Inferior parietal cortex (tissue), 1 donor: ENCODE measurements at regions not wholly inside any gene's neighbourhood (a gene's known extent, or its start where the extent isn't known, plus 50 kb on each side); places are given as distances from the start of the nearest gene placed in this dataset.
"Not testable (repeated sequence)": the region's sequence is repeated elsewhere in the genome, so short reads cannot be mapped to it uniquely, and the experiment has no call there.

Experiments
- DNase-seq: peaks from one replicate; pipeline ENCODE4 v3.0.0-alpha.2; 2016; ENCODE audit errors: extremely low spot score

DNA sequence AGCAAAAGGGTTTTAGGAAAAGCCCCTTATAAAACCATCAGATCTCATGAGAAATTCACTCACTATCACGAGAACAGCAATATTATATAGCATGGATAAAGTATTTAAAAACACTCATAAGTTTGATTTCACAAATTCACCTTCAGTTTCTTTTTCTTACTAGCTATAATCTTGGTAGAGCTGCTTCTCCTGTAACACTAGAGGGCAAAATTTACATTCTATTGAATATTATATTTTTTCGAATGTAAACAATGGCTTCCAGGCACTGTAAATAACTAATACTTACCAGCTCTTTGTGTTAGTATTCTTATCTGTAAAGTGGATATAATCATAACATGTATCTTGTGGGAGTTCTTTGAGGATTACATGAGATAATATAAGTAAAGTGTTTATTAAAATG is 259.6 kb downstream of the CCER1 start:
- DNase-seq = no peak

DNA sequence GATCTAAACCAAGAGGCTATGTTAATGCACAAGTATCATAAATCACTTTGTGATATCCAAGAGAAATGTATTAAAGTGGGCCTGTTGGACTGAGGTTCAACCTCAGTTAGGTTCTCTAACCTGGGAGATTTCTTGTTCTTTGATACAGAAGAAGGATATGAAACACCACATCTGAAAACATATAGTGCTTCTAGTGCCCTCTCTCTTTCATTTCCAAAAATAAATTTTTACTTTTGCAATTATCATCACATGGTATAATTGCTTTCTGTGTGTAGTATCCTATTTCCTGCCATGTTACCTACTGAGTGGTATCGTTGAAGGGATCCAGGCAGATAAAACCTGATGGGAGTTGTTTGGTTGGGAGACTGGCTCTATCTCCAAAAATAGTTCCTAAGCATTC is 264.9 kb downstream of the CCER1 start:
- no peak for DNase-seq

DNA sequence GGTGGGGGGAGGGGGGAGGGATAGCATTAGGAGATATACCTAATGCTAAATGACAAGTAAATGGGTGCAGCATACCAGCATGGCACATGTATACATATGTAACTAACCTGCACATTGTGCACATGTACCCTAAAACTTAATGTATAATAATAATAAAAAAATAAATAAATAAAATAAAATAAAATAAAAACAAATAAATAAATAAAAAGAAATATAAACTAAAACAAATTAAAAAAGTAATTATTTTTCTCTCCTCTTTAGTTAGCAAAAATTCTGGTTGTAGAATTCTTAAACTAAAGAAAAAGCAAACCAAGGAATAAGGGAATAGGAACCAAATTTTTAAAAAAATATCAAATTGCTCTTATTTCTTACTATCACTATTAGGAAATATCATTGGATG is 267.3 kb downstream of the CCER1 start:
- DNase-seq = not testable (repeated sequence)

DNA sequence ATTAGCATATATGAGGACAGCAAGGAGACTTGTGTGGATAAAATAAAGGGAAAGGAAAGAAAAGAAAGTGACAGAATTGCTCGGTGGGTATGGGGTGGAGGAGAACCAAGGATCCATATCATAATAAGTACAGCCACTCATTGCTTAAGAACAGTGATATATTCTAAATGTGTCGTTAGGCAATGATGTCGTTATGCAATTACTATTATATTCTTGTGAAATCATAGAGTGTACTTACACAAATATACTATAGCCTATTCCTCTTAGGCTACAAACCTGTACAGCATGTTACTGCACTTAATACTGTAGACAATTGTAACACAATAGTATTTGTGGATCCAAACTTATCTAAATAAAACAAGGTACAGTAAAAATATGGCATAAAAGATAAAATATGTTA is 271.1 kb downstream of the CCER1 start:
- no peak for DNase-seq

DNA sequence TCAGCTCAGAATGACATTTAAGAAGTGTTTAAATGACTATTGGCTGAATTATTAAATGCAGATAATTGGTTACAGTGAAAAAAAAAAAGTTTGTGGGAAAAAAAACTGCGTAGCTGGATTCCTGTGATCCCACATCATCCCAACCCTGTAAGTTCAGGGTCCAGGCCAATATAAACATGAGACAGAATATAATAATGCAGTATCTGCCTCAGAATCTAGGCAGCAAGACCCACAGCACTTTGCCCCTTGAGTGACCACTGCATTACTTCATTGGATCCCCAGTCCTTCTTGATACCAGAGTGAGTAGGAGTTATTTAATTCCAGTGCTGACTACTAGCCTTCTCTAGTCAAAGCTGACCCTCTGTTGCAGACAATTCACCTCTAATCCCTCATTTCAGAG is 272.6 kb downstream of the CCER1 start:
- DNase-seq = no peak

DNA sequence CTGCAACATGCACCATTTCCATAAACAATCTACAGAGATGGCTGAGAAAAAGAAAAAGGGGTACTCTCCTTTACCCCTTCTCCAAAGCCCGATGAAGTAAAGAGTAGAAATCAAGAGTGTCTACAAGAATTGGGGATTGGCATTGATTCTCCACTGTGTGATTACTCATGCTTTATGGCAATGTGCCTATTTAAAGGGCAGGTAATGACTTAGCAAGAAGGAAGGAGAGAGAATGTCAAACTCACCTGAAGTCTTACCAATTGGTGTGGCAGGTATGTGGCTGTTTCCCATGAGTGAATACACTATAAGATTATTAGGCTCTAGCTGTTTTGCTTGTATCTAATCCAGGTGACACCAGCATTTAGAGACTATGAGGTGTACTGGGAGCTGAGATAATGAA is 275.3 kb downstream of the CCER1 start:
- DNase-seq = no peak

DNA sequence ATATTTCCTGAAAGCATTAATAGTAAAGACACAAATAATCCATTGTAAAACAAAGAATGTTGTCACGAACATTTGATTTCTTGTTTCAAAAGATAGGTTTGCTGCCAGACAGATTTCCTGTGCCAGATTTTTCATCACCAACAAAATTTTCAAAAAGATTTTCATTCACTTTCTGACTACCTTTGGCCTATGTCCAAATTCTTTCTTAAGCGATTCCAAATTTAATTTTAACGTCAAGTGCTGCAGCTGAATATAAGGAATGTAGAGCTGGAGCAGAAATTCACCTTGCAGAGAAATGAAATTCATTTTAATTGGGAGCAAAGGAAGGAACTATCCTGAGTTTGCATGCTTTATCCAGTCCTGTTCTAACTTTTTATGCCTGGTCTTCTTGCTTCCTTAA is 277.4 kb downstream of the CCER1 start:
- peak; percentile 15 for DNase-seq

DNA sequence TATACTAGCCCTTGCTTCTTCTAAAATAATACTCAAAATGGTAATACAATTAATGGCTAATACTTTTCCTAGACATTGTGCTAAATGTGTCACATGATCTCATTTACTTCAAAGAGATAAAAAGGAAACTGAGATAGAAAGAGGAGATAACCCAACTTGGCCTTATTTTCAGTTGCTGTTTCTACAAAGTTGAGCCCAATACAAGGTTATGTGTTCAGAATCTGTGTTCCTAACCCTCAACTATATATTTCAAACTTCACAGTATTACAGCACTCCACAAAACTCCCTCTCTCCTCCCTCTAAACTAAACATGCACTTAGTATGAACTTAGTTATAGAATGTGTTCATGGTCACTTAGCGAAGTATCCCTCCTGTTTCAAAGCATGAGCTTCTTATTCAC is 277.9 kb downstream of the CCER1 start:
- no peak for DNase-seq

DNA sequence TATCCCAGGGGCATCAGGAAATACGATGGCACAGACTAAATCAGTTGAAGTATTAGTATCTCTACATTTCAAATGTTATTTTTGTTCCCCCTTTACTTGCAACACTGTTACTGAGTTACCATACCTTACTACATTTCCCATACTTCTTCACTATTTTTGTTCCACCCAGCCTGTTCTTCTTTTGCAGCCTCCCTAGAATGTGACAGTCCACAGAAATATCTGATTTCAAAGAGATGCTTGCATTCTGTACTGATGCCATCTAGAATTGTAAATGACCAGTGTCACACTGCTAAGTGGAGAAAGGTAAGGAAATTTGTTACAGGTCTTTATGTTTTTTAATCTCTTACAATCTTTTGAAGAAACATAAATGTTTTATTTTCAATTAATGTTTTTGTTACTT is 279.9 kb downstream of the CCER1 start:
- no peak for DNase-seq

DNA sequence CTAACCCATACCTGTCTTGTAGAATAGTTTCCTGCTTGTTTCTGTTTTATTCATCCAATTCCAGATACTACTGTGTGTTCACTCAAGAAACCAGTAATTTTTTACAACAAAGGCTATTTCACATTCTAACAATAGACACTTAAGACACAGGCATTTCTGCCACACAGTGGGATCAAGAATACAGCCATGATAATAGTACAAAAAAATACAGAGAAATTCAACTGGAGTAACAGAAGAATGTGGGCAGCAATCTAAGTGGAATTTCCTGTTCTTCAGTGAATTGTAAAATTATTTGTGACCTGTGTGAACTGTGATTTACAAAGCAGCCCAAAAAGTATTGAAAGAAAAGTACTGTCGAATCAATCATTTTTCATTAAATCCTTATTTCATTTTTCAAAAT is 282.9 kb downstream of the CCER1 start:
- no peak for DNase-seq

DNA sequence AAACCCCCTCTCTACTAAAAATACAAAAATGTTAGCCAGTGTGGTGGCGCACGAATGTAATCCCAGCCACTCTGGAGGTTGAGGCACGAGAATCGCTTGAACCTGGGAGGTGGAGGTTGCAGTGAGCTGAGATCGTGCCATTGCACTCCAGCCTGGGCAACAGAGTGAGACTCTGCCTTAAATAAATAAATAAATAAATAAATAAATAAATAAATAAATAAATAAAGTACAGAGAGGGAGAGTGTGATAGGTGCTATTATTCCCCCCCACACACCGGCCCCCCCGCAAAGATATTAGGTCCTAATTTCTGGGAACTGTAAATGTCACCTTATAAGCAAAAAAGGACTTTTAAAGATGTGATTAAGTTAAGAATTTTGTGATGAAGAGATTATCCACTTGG is 291.0 kb downstream of the CCER1 start:
- not testable (repeated sequence) for DNase-seq

DNA sequence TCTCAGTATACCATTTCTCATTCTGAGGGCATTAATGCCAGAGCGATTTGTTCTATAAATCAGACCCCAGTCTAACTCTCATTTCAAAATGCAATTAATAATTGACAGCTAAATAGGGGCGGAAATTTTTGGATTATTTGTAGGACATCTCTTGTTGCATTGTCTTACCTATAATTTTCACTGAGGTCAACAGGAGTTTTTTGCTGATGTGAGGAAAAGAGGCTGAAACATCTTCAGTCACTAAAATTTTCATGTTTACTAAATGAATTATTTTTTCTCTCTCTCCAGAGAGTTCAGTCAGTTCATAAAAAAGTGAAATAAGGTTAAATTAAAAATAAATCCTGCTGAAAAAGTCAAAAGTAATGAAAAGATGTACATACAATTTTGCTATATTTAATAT is 295.9 kb downstream of the CCER1 start:
- no peak for DNase-seq

DNA sequence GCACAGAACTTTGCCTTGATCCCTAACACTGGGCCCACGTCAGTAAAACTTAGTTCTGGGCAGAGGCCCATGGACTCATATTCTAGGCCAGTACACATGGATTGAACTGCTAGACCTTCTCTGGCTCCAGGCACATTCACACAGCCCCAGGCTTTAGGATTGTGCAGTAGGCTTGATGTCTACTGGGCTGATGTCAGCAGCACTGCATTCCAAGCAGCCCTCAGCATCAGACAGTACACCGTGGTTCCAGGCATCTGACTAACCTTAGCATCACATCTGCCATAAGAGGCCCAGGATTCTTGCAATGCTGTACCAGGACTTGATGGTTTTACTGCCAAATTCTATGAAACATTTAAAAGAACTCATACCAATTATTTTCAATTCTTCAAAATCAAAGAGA is 301.9 kb downstream of the CCER1 start:
- DNase-seq = no peak

DNA sequence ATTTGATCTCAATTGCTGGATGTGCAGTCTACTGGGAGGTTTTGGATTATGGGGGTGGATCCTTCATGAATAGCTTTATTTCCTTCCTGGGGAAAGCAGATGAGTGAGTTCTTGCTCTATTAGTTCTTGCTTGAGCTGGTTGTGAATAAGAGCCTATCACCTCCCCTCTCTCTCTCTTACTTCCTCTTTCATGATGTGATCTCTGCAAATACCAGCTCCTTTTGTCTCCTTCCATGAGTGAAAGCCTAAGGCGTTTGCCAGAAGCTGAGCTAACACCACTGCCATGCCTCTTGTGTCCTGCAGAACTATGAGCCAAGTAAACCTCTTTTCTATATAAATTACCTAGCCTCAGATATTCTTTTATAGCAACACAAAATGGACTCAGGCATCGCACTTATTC is 302.7 kb downstream of the CCER1 start:
- DNase-seq = no peak

DNA sequence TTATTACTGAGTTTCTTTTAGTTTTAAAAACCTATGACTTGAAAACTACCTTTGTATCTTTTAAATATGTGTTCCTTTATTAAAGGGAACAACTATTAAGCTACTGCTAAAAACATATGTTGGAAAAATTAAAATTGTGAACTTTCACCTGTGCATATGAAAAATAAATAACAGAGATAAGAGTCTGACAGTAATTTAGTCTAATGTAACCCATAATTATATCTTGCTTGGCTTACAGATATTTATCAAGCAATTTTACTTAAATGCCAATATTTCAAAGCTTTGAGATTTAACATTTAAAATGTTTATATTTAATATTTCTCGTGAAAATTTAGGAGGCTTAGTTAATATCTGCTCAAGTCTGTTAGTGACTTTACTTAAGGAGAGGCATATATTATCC is 309.8 kb downstream of the CCER1 start:
- DNase-seq = no peak

DNA sequence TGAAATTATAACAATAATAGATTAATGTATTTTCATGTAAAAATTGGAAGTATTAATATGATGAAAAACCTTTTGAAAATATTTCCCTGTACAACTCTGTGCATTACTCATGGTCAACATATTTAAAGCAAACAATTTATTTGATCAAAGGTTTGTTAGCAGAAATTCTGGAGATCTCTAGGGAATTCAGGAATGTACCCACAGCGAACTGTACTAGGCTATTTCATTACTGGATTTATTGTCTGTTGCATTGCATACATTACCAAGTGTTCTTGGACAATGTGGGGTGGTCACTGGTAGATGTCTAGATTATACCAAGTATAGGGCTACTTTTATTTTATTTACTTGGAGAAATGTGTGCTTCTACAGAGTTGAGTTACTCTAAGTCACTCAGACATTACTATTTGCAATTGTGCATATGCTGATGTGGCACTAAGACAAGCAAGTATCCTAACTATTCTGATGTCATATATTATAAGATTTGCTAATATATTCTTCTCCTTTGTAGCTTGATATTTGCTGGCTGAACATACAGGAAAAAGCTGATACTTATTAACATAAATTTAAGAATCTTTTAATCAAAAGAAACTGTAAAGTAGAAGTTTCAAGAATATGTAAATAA is 323.3 kb downstream of the CCER1 start:
- no peak for DNase-seq

DNA sequence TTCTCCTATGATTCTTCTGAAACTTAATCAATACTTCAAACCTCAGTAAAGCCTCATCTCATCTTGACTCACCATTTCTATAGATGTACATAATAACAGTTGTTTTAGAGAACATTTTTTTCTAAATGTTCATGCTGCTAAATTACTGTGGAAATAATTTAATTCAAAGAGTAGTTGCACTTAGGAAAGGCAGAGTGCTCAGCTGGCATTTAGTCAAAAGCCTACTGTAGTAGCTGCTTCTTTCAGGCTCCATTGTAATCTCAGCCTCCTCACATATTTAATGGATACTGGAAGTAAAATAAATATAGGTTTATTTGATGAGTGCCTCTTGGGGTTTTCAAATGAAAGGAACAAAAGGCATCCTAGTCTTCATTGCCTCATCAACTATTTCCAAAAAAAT is 325.0 kb downstream of the CCER1 start:
- DNase-seq = no peak

DNA sequence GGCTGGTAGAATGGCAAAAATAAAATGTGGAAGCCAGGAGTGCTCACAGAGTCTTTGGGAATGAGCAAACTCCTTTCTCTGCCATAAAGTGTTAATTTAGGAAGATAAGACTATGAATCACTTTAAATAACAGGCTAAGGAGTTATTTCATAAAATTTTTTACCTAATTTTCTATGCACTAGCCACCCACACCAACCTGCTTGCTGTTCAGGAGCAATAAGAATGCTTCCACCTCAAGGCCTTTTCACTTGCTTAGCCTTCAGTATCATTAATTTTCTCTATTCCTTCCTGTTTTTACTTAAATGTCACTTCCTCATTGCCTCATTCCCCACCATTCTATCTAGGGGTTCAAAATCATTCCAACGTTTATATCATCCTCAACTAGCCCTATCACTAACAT is 326.8 kb downstream of the CCER1 start:
- no peak for DNase-seq

DNA sequence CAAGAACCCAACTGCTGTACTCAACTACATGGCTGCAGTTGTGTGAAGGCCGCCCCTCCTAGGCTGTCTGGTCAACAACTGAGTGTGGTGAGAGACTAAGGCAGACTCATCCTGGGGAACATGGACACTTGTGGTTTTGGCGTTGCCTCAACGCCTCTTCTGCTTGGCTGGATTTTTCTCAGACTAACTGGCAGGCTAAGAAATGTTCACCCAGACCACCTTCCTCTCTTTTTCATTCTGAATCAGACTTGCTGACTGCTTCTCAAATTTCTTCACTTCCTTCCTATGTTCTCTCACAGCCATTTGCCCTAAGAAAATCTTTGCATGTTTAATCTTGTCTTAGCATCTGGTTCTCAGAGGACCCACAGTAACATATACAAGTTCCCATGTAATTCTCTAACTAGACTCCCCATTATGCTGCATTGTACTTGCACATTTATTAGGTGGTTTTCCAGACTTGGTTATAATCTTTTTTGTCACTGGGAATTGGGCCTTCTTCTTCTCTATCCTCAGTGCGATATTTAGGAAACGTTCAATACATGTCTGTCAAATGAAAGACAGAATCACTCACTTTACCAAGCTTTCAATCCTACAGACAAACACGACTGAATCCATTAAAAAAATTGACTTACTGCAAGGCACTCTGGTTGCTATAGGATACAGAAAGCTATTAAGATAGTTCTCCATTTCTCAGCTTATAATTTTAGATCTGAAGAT is 327.6 kb downstream of the CCER1 start:
- DNase-seq = no peak

DNA sequence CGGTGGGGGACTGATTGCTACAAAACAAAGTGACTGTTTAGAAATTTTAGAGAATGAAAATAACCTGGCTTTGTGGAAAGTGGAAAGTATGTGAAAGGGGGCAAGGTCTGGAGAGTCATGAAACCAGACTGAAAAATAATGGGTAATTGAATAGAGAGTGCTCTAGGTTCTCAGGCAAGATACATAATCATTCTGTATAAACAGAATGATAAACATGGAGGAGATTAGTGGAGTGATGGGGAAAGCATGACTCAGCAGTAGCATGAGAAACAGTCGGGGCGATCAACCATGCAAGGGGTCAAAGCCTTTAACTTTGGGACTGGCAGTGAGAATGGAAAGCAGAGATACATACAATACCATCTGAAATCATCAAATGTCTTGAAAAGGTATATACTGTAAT is 332.5 kb downstream of the CCER1 start:
- no peak for DNase-seq

DNA sequence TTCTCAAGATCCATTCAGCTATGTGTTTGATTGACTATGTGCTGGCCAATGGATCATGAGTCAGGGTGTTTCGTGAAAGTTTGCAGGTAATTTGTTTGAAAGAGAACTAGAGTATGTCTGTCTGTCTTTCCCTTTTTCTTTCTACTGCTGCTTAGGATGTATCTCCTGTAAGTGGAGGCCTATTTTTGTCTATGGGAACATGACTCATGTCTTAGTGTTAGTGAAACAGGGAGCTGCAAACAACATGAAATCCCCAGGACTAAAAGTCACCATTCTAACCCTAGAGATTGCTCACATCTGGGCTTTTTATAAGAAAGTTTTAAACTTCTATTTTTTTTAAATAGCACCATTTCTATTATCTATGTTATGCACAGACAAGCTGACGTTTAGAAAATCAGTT is 333.0 kb downstream of the CCER1 start:
- no peak for DNase-seq

DNA sequence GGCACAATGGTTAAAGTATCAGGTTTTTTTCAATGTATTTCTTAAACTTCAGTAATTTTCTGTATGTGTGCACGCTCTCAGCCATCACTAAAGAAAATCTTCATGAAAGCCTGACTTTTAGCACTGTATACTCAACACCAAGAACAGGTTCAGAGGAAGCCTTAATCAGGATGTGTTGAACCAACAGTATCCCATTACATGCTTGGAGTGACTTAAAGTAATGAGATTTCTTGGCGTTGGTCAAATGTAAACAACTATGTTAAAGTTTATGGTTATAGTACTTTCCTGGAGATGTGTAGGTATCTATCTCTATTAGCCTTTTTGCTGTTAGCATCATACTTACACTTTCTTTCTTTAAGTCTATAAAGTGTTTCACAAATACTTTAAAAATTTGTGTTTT is 335.0 kb downstream of the CCER1 start:
- DNase-seq = no peak

DNA sequence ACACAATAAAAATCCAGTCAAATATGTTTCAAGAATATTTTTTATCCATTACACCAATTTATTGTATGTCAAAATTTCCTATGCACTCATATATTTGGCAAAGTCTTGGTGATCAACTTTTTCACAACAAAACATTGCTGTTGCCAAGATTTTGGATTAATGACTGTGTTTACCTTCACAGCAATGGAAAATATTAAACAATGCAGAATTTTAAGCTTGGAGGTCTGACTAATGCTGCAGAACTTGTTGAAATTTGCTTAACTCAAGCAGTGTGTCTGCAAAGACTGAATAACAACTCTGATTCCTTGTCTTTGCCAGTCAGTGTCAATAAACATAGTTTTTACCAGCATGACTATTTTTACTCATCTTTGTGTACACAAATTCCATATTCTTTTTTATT is 336.4 kb downstream of the CCER1 start:
- DNase-seq = no peak

DNA sequence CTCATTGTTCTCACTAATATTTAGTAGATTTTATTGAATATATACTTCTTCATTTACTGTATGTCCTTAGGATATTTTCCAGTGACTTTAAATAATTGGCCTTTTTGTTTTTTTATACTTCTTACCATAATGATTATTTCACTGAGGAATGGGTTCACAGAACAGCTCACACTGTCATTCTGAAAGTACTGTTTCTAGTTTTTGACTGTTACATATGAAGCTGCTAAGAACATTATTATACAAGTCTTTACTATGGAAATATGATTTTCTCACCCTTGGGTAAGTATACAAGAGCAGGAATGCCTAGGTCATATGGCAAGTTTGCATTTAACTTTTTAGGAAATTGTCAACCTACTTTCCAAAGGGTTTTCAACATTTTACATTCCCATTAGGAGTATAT is 343.1 kb downstream of the CCER1 start:
- no peak for DNase-seq
